Choroid plexus epithelial cell (primary cell): ENCODE measurements at regions not wholly inside any gene's neighbourhood (a gene's known extent, or its start where the extent isn't known, plus 50 kb on each side); places are given as distances from the start of the nearest gene placed in this dataset.
"Not testable (repeated sequence)": the region's sequence is repeated elsewhere in the genome, so short reads cannot be mapped to it uniquely, and the experiment has no call there.

Source experiments
- DNase-seq: peaks from one replicate; pipeline ENCODE4 v3.0.0-alpha.2; 2010; ENCODE audit warnings: low read depth
- H3K4me3 ChIP-seq: 2 replicates; pipeline ENCODE4 v1.5.1; 2011; ENCODE audit warnings: low read depth, mild to moderate bottlenecking, control low read depth, low read length, moderate library complexity
- CTCF ChIP-seq: conservative IDR thresholded peaks from 2 replicates; pipeline ENCODE4 v1.5.1; 2011; ENCODE audit warnings: low read depth, mild to moderate bottlenecking, control low read depth, inconsistent platforms, low read length, moderate library complexity

DNA sequence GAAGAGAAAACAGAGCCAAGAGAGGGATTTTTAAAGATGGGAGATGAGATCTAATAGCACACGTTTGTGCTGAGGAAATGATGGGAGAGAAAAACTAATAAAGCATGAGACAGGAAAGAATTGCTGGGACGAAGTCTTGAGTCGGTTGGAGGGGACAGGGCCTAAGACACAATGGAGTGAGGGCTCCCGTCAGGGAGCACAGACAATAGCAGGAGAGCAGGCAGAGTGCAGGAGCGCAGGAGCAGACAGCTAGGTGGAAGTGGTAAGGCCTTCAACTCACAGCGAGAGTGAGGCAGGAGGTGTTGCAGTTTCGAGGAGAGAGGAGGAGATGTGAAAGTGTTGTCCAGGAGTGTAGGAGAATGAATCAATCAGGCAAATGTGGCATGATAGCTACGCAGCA is 59.9 kb upstream of the SOX13 start:
- no peak for DNase-seq
- H3K4me3 ChIP-seq, result no peak overlapping the region
- TF ChIP-seq CTCF, result no peak

DNA sequence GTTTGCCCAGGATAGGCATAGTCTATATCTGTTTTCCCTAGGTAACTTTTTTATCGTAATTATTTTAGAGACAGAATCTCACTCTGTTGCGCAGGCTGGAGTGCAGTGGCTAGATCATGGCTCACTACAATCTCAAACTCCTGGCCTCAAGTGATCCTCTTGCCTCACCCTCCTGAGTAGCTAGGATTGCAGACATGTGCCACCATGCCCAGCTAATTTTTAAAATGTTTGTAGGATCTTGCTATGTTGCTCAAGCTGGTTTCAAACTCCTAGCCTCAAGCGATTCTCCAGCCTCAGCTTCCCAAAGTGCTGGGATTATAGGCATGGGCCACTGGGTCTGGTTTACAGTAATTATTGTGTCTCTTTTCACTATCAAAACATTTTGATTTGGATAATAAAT is 58.6 kb upstream of the SOX13 start:
- no peak for TF ChIP-seq CTCF
- no peak overlapping the region for H3K4me3 ChIP-seq
- no peak for DNase-seq

- not testable (repeated sequence) for DNase-seq, H3K4me3 ChIP-seq
These were observed 58.0 kb upstream of the SOX13 start for GRCh38 chr1:204014961-204015360.

GRCh38 chr1:204017032-204017431 is 55.9 kb upstream of the SOX13 start:
- H3K4me3 ChIP-seq, result no peak overlapping the region
- DNase-seq, result no peak
- no peak for TF ChIP-seq CTCF

GRCh38 chr1:204018460-204018859 is 54.5 kb upstream of the SOX13 start:
- no peak overlapping the region for H3K4me3 ChIP-seq
- DNase-seq, result no peak
- no peak for TF ChIP-seq CTCF
